NCI-H1436 (cell line): ENCODE measurements at regions not wholly inside any gene's neighbourhood (a gene's known extent, or its start where the extent isn't known, plus 50 kb on each side); places are given as distances from the start of the nearest gene placed in this dataset.
"Not testable (repeated sequence)": the region's sequence is repeated elsewhere in the genome, so short reads cannot be mapped to it uniquely, and the experiment has no call there.

Experiments used
- DNase-seq: peaks from one replicate; lab custom pipeline; 2025; lab: John Stamatoyannopoulos, UW

DNA sequence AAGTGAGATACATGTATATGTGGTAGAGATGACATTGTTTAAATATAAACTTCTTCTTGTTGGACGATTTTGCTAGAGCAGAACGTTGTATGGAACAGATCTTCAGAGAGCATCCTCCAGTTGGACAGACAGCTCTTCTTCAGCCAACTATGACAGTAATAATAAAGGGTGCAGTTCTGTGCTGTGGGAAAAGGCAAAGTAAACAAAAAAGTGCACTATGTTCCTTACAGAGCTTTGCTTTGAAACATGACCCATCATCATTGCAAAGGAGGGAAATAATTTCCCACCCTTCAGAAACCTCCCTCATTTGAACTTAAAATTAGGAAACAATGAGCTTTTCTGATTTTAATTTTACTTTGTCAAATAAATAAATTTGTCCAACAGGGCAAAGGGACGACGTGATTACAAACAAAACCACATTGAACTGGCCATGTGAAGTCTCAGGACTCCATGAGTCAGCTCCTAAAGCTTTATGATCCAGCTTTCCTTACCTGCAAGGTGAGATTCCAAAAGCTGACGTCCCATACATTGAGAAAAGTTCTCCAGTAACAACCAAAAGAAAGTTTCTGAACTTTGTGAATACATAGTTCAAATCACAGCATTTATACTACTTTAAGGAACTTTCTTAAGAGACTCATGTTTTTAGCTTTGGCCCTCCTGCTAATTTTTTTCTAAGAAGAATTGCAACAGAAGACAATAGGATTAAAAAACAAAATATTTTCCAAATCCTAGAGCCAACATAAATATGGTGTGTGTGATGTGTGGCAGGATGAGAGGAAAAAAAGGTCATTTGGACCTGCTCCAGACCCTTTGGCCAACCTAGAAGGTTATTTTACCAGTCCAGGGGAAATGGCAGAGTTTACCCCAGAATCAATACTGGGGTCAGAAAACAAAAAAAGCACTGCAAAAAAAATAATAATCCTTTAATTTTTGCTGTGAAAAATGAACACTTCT is 565.4 kb upstream of the NRP1 start:
- DNase-seq = no peak

DNA sequence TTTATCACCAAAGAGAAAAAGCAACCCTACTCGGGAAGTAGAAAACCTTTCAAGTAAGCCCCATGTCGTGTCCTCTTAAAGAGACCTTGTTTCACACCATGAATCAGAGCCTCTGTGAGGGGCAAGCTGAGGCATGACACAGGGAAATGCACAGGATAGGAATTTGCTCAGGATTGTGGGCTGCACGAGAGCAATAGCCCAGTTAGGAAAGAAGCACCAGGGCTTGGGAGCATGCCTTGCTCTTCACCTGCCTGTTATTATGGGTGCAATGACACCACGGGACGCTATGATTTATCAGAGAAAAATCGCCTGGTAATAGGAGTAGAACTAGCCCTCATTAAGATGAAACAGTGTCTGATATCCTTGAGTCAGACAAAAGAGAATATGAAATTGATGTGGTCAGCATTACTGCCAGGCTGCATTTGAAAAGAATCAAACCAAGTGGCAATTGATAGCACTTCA is 562.9 kb upstream of the NRP1 start:
- DNase-seq = no peak

DNA sequence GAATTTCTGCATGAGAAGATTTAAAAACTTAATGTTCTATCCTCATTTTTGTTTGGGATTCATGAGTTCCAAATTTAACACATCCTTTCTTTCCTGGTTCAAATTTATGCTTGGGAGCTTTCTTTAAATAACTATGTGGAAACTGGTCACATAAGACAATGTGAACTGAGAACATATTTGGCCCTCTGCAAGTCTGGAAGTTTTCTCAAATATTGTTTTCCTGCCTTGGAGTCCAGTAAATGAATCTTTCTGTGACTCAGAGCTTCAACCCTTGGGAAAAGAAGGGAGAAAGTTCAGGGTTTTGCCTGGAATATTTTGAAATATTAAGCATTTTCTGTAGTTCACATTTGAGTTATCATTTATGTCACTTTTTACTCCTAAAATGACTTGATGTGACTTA is 559.0 kb upstream of the NRP1 start:
- no peak for DNase-seq

DNA sequence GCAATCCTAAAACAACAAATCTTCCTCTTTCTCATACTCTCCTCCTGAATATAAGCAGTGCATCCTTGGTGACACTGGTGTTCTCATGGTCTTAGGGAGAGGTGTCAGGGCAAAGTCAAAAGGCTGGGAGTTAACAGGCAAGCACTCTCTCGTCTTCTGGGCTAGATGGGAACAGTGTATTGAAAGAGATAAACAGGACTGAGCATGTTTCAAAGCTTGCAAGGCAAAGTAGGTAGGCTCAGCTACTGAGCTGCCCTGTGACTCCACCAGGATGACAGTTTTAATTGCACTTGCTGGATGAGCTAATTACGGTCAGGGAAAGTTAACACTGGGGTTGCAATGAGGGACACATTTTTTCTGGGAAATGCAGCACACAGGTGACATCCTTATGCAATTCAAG is 554.9 kb upstream of the NRP1 start:
- DNase-seq = no peak

DNA sequence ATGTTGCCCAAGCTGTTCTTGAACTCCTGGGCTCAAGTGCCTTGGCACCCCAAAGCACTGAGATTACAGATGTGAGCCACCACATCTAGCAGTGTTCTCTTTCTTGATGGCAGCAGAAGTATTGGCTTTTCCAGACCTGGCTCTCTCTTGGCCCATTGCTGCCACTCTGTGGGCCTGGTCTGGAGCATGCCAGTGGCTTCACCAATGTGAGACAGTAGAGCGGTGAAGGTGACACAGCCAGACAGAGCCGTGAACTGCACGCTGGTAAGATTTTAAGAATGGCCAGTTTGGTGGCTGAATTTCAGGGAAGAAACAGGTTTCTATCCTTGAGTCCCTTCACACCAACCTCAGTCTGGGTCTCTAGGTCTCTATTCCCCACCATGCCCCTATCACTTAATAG is 552.7 kb upstream of the NRP1 start:
- no peak for DNase-seq

DNA sequence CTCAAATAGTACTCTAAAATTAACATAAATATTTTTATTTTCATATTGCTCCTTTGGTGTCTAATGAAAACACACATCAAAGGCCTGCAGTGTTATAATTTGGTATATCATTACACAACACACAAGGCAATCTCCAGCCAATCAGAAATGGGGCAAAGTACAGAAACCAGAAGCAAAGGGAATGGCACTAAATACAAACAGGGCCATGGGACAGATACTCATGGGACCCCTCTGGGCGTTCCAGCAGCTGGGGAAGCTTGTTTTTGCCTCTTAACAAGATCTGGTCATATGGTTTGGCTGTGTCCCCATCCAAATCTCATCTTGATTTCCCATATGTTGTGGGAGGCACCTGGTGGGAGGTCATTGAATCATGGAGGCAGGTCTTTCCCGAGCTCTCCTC is 551.8 kb upstream of the NRP1 start:
- no peak for DNase-seq

DNA sequence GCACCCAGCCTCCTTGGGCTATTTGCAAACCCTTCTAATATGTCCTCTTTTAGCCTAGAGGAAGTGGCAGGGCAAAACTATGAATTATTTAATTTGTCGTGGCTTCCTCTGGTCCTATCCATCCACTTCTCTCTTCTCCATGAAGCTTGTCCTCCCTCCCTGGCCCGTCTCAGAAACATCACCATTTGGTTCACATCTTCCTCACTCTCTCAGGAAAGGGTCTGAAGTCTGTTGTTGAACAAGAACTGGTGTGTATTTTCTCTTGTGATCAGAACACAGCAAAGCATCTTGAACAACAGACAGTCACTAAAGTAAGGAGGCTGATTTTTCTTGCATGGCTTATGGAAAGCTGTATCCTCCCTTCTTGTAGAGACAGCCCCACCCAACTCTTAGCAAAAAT is 550.1 kb upstream of the NRP1 start:
- DNase-seq = no peak

DNA sequence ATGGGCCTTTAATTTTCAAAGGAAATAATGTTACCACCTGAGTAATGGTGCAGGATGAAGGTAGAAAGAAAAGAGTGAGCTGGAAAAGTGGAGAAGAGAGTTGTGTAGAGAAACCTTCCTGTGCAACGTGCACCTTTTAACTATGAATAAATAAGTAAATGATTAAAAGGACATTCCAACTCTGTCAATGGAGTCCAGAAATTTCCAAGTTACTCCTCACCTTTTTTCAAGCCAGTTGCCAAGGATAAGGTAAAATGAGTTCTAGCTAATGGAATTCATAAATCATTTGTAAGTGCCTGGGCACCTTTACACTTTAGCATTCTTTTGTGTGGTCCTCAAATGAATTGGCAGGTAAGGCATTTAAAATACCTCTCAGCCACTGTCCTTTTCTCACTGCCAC is 549.4 kb upstream of the NRP1 start:
- DNase-seq = no peak

DNA sequence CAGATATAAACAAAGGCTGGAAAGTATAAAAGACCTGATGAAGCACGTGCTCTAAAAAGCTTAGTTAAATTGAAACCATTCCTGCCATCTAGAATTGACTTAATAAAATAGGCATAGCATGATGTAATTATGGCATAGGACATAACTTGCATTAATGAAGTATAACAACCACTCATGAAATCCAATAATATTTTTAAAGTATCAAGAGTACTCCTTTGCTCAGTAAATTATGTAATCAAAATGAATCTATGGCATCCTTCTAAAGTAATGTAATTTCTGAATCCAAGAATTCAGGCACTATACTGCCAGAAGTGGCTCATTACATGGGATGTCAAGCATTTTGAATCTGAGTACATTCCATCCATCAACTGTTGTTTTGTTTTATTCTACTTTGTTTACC is 548.5 kb upstream of the NRP1 start:
- no peak for DNase-seq

DNA sequence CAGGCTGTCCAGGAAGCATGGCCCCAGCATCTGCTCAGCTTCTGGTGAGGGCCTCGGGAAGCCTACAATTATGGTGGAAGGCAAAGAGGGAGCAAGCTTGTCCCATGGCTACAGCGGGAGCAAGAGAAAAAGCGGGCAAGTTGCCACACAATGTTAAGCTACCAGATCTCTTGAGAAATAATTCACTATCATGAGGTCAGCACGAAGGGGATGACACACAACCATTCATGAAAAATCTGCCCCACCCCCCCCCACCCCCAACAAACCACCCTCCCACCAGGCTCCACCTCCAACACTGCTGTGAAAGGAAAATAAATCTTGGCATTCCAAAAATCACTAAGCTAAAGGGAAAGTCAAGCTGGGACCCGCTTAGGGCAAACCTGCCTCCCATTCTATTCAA is 545.8 kb upstream of the NRP1 start:
- DNase-seq = no peak

DNA sequence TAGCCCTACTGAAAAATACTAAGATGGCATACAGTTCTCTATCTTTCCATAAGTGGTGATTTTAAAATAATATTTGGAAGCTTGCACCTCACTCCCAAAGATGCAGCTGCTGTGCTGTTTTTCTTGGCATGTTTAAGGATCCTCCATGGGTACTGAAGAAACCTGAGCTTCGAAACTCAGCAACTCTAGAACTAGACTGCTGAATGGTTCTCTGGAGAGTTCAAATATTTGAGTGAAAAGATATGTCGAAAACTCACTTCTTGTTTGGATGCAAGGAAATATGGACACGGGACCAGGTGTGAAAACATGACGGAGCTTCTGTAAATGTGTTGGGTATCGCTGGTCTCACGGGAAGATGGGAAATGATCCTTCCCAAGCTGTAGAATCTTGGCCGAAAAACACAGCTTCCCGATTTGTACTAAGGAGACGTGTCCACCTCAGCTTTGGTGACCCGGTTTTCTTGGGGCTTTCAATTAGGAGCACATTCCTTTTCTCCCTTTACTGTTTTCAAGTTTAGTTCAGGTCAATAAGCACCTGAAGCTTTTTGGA is 543.8 kb upstream of the NRP1 start:
- DNase-seq = no peak

DNA sequence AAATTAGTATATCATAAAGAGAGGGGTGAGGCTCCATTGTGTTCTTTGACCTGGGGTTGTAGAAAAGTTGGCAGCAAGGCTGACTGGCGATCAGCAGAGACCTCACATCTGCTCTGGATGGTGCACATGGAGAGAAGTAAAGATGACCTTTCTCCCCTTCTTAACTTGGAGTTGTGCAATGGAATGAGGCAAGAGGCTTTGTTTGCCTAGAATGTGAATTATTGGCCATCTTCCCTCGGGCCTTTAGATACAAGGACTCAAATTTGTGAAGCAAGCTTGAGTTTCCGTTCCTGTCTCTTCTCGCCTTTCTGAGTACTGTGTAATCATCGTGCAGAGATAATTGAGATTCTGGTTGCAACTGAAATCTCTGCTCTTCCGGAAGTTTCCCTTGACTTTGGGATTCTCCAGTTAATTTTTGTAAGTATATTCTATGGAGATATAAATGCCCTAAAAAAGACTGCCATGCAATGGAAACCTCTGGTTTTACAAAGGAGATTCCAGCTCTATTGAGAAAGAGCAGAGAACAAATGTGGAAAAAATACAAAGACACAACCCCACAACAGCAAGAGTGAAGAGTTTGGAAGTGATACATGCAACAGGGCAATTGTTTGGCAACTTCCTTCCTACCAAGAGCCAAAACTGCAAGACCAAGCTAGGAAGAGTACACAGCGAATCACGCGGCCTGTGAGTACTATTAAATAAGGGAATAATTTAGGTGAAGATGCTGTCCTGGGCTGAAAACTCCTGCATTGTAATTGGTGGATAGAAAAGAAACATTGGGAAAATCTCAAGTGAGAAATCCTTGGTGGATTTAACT is 542.3 kb upstream of the NRP1 start:
- DNase-seq = no peak

DNA sequence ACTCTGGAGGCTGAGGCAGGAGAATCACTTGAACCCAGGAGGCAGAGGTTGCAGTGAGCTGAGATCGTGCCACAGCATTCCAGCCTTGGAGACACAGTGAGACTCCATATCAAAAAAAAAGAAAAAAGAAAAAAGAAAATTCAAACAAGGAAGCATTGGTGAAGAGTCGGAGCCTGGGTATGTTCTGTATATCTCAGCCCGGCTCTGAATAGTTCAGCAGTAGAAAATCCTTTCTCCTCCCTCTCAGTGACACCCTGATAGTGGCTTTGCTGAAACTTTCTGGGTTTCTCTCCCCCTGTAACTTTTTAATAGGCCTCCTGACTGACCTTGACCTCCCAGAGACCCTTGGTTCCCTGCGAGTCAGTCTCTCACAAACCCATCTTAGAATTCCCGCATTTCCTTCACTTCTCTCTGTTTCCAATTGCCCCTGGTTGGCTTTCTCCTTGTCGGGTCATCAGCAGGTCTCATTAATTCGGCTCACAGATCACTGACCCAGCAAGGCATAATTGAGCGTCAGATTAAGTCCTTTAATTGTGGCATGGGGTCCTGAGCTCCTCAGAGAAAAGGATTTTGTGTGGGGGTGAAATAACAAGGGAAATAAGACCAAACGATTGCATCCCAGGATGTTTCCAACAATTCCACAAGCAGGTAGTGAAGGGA is 541.6 kb upstream of the NRP1 start:
- no peak for DNase-seq

DNA sequence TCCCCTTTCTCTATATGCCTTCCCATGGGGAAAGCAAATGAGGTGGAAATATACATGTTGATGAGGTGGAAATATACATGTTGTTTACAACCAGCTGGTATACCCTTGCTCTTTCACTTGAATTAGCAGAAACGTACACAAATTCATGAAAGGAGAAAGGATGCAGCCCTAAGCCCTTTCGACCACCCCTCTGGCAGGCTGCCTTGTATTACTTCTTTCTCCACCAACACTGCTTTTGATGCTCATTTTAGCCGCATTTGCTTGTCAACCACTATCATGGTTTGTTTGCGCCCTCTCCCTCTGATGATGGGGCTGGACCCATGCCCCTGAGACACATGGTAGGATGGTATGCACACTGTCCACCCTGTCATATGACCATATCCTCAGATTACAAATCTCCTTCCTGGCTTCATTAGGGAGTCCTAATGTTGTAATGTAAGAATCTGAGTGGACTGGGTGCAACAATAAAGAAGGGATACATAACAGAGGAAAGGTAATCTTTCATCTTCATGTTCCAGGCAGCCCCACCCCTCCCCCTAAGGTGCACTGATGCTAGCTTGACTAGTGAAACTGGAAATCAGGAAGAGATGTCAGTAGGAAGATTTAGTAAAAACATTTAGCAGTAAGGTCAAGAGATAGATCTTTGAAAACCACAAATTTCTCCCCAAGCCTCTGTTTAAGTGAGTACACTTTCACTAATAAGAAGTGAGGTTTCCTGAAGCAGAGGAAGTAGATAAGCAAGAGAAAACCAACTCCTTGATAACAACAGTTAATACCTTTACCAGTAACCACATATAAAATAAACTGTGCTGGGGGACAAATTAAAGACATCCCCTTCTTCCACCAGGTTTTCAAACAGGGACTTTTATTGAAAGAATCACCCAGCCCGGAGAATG is 536.8 kb upstream of the NRP1 start:
- no peak for DNase-seq

DNA sequence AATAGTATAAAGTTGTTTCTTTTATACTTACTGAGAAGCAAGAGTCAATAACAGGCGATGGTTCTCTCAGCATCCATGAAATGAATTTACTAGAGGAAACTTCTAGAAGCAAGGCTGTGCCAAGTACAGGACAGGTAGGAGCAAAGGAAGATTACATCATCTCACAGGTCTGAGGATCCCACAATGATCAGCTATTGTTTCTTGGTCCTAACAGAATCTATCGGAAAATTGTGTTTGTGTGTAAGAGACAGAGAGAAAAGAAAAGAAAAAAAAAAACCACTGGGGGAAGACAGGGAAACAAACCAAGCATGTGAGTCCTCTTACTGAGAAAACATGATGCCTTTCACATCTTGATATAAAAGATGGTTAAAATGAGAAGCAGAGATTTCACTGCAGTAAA is 535.0 kb upstream of the NRP1 start:
- DNase-seq = no peak

DNA sequence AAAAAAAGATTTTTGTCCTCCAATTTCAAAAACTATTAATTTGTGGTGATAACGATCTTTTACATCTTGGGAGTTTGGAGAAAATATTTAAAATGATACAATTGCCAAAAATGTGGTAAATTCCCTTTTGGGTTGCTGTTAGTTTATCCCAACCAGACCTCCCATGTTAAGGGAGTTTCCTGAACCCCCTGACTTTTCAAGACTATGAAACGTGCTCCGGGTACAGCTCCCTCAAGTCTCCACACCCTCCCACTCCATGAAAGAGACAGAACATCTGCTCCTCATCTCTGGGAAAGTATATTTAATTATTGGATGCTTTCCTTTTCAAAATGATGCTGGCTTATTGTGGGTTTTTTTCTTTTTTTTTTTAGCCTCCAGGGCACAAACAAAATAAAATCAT is 534.6 kb upstream of the NRP1 start:
- no peak for DNase-seq

DNA sequence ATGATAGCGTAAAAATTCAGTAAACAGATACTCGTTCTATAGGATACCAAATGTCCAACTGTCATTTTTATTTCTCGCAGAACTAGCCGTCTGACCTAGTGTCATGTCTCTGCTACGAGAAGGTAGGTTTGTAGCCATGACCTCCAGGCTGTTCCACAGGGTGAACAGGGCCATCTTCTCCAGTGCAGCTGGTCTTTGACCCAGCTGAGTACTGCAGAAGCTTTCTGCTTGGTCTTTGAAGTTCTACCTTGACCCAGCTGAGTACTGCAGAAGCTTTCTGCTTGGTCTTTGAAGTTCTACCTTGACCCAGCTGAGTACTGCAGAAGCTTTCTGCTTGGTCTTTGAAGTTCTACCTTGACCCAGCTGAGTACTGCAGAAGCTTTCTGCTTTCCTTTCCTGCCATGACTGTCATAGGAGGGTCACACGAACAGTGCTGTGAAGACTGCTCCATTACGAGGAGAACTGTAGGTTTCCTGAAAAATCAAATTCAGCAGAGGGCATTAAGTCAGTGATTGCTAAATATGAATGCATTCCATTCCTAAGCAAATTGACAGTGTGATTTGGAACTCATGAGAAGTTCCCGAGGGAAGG is 532.8 kb upstream of the NRP1 start:
- not testable (repeated sequence) for DNase-seq

DNA sequence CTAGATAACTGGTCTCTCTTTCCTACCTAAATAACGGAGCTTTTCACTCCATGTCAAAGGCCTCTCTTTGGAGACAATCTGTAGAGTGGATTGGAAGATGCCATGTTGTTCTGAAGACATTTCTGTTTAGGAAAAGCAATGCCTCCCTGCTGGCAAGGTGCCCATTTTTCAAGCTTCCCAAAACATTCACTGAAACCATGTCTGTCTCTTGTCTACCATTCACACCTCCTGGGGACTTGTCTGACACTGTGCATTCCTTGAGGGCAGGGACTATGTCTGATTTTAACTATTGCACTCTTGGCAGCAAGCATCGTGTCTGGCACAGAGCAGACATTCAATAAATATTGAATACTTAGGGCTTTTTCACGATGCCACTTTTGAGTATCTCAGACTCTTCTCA is 528.9 kb upstream of the NRP1 start:
- no peak for DNase-seq

DNA sequence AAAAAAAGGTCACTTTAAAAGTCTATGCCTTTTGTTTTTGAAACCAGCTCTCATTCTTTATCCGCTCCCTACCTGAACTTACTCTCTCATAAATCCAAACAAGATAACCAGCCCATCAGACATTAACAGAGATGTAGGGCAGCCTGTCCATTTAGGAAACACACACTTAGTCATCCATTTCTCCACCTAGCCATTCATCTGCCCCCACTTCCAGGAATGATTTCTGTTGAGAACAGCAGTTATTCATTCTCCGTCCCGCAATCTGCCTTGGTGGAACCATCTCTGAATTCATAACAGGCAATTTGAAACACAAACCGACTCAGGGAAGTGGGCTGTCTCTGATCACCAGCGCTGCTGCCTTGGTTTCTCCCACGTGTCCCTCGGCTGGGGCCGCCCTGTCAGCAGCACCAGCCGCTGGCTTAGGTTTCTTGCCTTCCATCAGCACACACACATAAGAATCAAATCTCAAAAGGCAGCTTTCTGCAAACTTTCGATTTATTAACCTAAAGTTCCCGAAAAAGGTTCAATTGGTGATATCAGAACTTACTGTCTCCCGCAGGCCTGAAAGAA is 528.2 kb upstream of the NRP1 start:
- DNase-seq = no peak

DNA sequence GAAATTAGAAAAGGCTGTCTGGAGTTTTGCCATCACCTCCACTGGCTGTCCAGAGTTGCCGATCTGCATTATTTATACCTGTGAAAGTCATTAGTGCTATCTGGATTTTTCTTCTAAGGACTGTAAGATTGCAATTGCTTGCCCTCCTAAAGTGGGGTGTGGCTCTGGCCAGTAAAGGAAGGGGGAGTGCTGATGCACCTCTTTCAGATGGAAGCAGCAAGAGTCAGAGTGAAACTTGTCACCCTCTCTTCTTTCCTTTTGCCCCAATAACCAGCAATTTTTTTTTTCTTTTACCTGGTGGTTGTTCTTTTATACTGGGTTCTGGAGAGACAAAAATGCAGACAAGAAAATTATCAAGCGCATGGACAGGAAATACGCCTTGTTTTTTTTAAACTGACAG is 527.4 kb upstream of the NRP1 start:
- DNase-seq = no peak
